ENCODE measurements at regions not wholly inside any gene's neighbourhood (a gene's known extent, or its start where the extent isn't known, plus 50 kb on each side); places are given as distances from the start of the nearest gene placed in this dataset.

GRCh38 chr11:19597876-19598275 lies 114.8 kb upstream of the NAV2 start:
- Histone ChIP-seq H3K27ac (ENCODE audit: low read depth) (no peak overlapping the region), H3K27me3 (ENCODE audit: insufficient read depth) (no peaks in the 10 kb centered on the region), H3K4me2 (no peak overlapping the region), H4K20me1 (replicated peaks; ENCODE audit: insufficient read depth) (no peaks in the 10 kb centered on the region), H3K9me2 (ENCODE audit: insufficient read depth) (no peaks in the 10 kb centered on the region), H3F3A (replicated peaks; ENCODE audit: low read depth) (no peaks in the 10 kb centered on the region), H3K79me2 (replicated peaks; ENCODE audit: insufficient read depth) (no peaks in the 10 kb centered on the region), H3K4me1 (ENCODE audit: insufficient read depth) (no peaks in the 10 kb centered on the region), H2AFZ (no peak overlapping the region), H3K36me3 (ENCODE audit: insufficient read depth) (no peaks in the 10 kb centered on the region), H3K4me3 (no peak overlapping the region)
- ATAC-seq (peak; percentile 41; the same call in 2 of the 3 replicates), DNase-seq (ENCODE audit: low spot score) (no peak)
- TF ChIP-seq ETS1 (IDR thresholded peaks at IDR 0.05) (no peak), ZNF114 (CRISPR knock-in tag; IDR thresholded peaks at IDR 0.05) (no peak), REST (IDR thresholded peaks at IDR 0.05; ENCODE audit: unreplicated experiment) (no peak), STAT1 (IDR thresholded peaks at IDR 0.05; ENCODE audit: unreplicated experiment) (no peak), CREB1 (CRISPR knock-in tag; IDR thresholded peaks at IDR 0.05; ENCODE audit: low read depth) (no peak), NANOG (IDR thresholded peaks at IDR 0.05; ENCODE audit: borderline replicate concordance) (no peak), ZNF331 (CRISPR knock-in tag; IDR thresholded peaks at IDR 0.05; ENCODE audit: low read depth) (no peak), CTCF (conservative IDR thresholded peaks at IDR 0.05; ENCODE audit: low read depth in 2 of 2) (no peak), ZNF462 (CRISPR knock-in tag; IDR thresholded peaks at IDR 0.05) (no peak), POLR2AphosphoS5 (IDR thresholded peaks at IDR 0.05; ENCODE audit: low read depth) (no peak), EZH2 (IDR thresholded peaks at IDR 0.05; ENCODE audit: low read depth, unreplicated experiment) (no peak), EZH2phosphoT487 (IDR thresholded peaks at IDR 0.05; ENCODE audit: unreplicated experiment) (no peak), JUNB (IDR thresholded peaks at IDR 0.05; ENCODE audit: unreplicated experiment) (no peak)
- peaks cover 2% of the 10 kb centered on the region; the same call in 1 of the 3 replicates for H3K9me3 Mint-ChIP-seq
- H3K4me3 Mint-ChIP-seq: no peak overlapping the region
- H3K27ac Mint-ChIP-seq: no peak overlapping the region
- peaks cover 6% of the 10 kb centered on the region for H3K27me3 Mint-ChIP-seq (ENCODE audit: insufficient read depth, low read depth, poor library complexity)
- H3K36me3 Mint-ChIP-seq (ENCODE audit: low read depth): no peaks in the 10 kb centered on the region
- H3K4me1 Mint-ChIP-seq: peaks cover 3% of the 10 kb centered on the region; the same call in 2 of the 3 replicates
